HCT116 (cell line): ENCODE measurements at regions not wholly inside any gene's neighbourhood (a gene's known extent, or its start where the extent isn't known, plus 50 kb on each side); places are given as distances from the start of the nearest gene placed in this dataset.

Experiments used
- CEBPB ChIP-seq: IDR thresholded peaks from 2 replicates; pipeline ENCODE4 v1.6.1; 2012; ENCODE audit warnings: low read depth
- EZH2 ChIP-seq: fragments of 200-600 bp; sonication (generic); IDR thresholded peaks from 2 replicates; pipeline ENCODE4 v1.6.1; 2017; ENCODE audit warnings: antibody characterized with exemption, mixed run types
- POLR2A ChIP-seq: IDR thresholded peaks from 2 replicates; pipeline ENCODE4 v1.7.0; 2011; ENCODE audit warnings: borderline replicate concordance; ENCODE audit not compliant: insufficient read depth, insufficient read length; ENCODE audit errors: extremely low read depth
- SP1 ChIP-seq: IDR thresholded peaks from 2 replicates; pipeline ENCODE4 v1.6.1; 2012; ENCODE audit warnings: low read depth
- SRF ChIP-seq: IDR thresholded peaks from 2 replicates; pipeline ENCODE4 v1.6.1; 2012; ENCODE audit warnings: low read depth
- YY1 ChIP-seq: IDR thresholded peaks from 2 replicates; pipeline ENCODE4 v1.6.1; 2011; ENCODE audit warnings: low read length, low read depth, moderate library complexity, mild to moderate bottlenecking; ENCODE audit not compliant: insufficient replicate concordance; ENCODE audit errors: extremely low read depth
- ZFX ChIP-seq: fragments of 450-650 bp; IDR thresholded peaks from 2 replicates; pipeline ENCODE4 v1.6.1; 2017
- ZNF274 ChIP-seq: fragments of 200-500 bp; sonication (Bioruptor generic); IDR thresholded peaks from 2 replicates; pipeline ENCODE4 v1.6.1; 2014; ENCODE audit warnings: mild to moderate bottlenecking, low read depth, low read length, inconsistent platforms
- TF ChIP-seq, protein P1 (sequence below), 3 experiments: fragments of 200-600 bp in 1 of 3; sonication (generic) in 1 of 3; IDR thresholded peaks in 2 of 3; conservative IDR thresholded peaks in 1 of 3; 2 replicates each; pipeline ENCODE4 v1.5.1; 2012 to 2017; ENCODE audit warnings: low read depth in 2 of 3, low read length in 2 of 3, antibody characterized with exemption in 1 of 3, borderline replicate concordance in 1 of 3, control low read depth in 1 of 3, mild to moderate bottlenecking in 1 of 3, mixed read lengths in 1 of 3, mixed run types in 1 of 3, moderate library complexity in 1 of 3; ENCODE audit not compliant: insufficient read depth in 1 of 3

DNA sequence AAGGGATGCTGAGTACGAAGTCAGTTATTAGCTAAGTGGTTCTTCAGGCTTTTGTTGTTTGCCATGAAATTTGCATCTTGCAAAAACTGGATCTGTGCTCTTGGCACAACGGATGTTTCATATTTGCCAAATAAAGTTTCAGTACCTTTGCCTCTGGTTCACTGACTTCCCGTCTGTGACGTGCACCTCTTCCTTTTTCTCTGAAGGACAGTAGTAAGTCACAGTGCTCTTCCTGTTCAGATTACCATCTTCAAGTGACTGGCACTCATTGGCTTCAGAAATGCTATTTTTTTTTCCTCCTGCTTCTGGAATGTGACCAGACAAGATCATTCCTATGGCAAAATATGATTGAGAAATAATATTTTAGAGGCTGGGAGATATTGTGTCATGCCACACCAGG is 75.9 kb upstream of the GREM2 start:
- no peak for TF ChIP-seq POLR2A
- TF ChIP-seq YY1: no peak
- TF ChIP-seq, protein P1, sequence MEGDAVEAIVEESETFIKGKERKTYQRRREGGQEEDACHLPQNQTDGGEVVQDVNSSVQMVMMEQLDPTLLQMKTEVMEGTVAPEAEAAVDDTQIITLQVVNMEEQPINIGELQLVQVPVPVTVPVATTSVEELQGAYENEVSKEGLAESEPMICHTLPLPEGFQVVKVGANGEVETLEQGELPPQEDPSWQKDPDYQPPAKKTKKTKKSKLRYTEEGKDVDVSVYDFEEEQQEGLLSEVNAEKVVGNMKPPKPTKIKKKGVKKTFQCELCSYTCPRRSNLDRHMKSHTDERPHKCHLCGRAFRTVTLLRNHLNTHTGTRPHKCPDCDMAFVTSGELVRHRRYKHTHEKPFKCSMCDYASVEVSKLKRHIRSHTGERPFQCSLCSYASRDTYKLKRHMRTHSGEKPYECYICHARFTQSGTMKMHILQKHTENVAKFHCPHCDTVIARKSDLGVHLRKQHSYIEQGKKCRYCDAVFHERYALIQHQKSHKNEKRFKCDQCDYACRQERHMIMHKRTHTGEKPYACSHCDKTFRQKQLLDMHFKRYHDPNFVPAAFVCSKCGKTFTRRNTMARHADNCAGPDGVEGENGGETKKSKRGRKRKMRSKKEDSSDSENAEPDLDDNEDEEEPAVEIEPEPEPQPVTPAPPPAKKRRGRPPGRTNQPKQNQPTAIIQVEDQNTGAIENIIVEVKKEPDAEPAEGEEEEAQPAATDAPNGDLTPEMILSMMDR (IDR thresholded peaks at IDR 0.05 in 2 of 3, conservative IDR thresholded peaks at IDR 0.05 in 1 of 3; ENCODE audit: borderline replicate concordance in 1 of 3, insufficient read depth in 1 of 3, low read depth in 2 of 3, low read length in 2 of 3): no peak
- TF ChIP-seq SP1: no peak
- TF ChIP-seq EZH2: no peak
- TF ChIP-seq SRF: no peak
- no peak for TF ChIP-seq CEBPB
- no peak for TF ChIP-seq ZNF274
- TF ChIP-seq ZFX: no peak
